Fibroblast of lung (primary cell): ENCODE measurements at regions not wholly inside any gene's neighbourhood (a gene's known extent, or its start where the extent isn't known, plus 50 kb on each side); places are given as distances from the start of the nearest gene placed in this dataset.

ENCODE experiments used
- DNase-seq, 2 donors: peaks; one replicate each; pipeline versions ENCODE4 v3.0.0 to v3.0.0-alpha.2; 2010; ENCODE audit warnings: low read depth in 2 of 2
- H2AFZ ChIP-seq: 2 replicates; pipeline ENCODE4 v1.5.1; 2012; ENCODE audit warnings: low read length, control low read depth, inconsistent platforms
- H3K27ac ChIP-seq: 2 replicates; pipeline ENCODE4 v1.5.1; 2011; ENCODE audit warnings: low read length, control low read depth; ENCODE audit not compliant: insufficient read depth
- H3K27me3 ChIP-seq: 2 replicates; pipeline ENCODE4 v1.5.1; 2011; ENCODE audit warnings: mild to moderate bottlenecking, low read length; ENCODE audit not compliant: control insufficient read depth, insufficient read depth
- H3K36me3 ChIP-seq: 2 replicates; pipeline ENCODE4 v1.5.1; 2011; ENCODE audit warnings: low read length; ENCODE audit not compliant: control insufficient read depth, insufficient read depth
- H3K4me1 ChIP-seq: 2 replicates; pipeline ENCODE4 v1.5.1; 2011; ENCODE audit warnings: low read length; ENCODE audit not compliant: control insufficient read depth, insufficient read depth; ENCODE audit errors: extremely low read depth
- H3K4me2 ChIP-seq: 2 replicates; pipeline ENCODE4 v1.5.1; 2011; ENCODE audit warnings: low read length, control low read depth; ENCODE audit not compliant: insufficient read depth; ENCODE audit errors: extremely low read depth
- H3K4me3 ChIP-seq, 4 experiments: fragments of 200-600 bp in 1 of 4; sonication (generic) in 1 of 4; replicated peaks in 1 of 4; 2 replicates each; pipeline ENCODE4 v1.5.1; 2011 to 2016; ENCODE audit warnings: low read length in 4 of 4, low read depth in 3 of 4, mild to moderate bottlenecking in 3 of 4, control low read depth in 2 of 4, inconsistent platforms in 1 of 4, mixed read lengths in 1 of 4; ENCODE audit not compliant: insufficient read depth in 1 of 4; ENCODE audit errors: control extremely low read depth in 1 of 4
- H3K79me2 ChIP-seq: 2 replicates; pipeline ENCODE4 v1.5.1; 2012; ENCODE audit warnings: mild to moderate bottlenecking, low read length, inconsistent platforms; ENCODE audit not compliant: control insufficient read depth, insufficient read depth
- H3K9ac ChIP-seq: 2 replicates; pipeline ENCODE4 v1.5.1; 2011; ENCODE audit warnings: mild to moderate bottlenecking, low read length, control low read depth; ENCODE audit not compliant: insufficient read depth
- H3K9me3 ChIP-seq: 2 replicates; pipeline ENCODE4 v1.5.1; 2012; ENCODE audit warnings: low read depth, low read length; ENCODE audit not compliant: control insufficient read depth, insufficient read depth
- H4K20me1 ChIP-seq: 2 replicates; pipeline ENCODE4 v1.5.1; 2011; ENCODE audit warnings: low read length; ENCODE audit not compliant: control insufficient read depth, insufficient read depth; ENCODE audit errors: extremely low read depth
- EZH2 ChIP-seq: IDR thresholded peaks from 2 replicates; pipeline ENCODE4 v1.5.1; 2012; ENCODE audit warnings: low read length, control low read depth, mild to moderate bottlenecking; ENCODE audit errors: missing control alignments
- TF ChIP-seq, protein P1 (sequence below), 2 donors: IDR thresholded peaks in 1 of 2; conservative IDR thresholded peaks in 1 of 2; 1 replicate in 1 of 2; 2 replicates in 1 of 2; pipeline ENCODE4 v1.5.1; 2011 to 2012; ENCODE audit warnings: low read length in 2 of 2, control low read depth in 1 of 2, inconsistent platforms in 1 of 2, low read depth in 1 of 2, mild to moderate bottlenecking in 1 of 2

DNA sequence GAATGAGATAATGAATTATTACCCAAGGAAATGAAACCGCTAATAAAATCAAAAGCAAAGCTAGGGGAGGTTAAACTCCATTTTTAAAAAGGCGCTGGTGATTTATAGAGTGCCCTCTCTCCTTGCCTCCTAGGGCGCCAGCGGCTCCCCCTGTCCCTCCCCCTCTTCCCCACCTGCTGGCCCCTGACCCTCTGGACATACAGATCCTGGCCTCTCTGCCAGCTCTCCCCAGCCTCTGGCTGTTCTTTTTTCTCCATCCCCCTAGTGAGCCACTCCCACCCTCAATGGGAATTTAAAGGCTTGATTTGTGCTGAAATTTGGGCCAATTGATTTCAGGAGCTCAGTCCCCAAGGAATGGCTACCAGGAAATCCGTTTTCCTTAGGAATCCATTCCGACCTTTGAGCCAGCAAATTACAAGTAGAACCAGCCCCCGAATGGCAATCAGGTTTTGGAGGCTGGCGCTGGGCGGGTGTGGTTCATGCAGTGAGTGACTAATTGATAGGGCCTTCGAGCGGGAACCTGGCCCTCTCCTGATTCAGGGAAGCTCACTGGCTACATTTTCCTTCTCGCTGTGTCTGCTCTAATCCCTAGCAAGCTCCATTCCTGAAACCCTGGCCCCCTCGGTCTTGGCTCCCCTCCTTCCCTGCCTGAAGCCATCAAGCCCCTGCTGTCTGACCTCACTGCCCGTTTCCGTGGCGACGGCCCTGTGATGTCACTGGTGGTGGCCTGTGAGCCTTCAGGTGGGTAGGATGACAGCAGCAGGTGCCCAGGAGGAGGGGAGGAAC is 141.9 kb upstream of the SDK2 start:
- no peak for TF ChIP-seq EZH2
- TF ChIP-seq, protein P1, sequence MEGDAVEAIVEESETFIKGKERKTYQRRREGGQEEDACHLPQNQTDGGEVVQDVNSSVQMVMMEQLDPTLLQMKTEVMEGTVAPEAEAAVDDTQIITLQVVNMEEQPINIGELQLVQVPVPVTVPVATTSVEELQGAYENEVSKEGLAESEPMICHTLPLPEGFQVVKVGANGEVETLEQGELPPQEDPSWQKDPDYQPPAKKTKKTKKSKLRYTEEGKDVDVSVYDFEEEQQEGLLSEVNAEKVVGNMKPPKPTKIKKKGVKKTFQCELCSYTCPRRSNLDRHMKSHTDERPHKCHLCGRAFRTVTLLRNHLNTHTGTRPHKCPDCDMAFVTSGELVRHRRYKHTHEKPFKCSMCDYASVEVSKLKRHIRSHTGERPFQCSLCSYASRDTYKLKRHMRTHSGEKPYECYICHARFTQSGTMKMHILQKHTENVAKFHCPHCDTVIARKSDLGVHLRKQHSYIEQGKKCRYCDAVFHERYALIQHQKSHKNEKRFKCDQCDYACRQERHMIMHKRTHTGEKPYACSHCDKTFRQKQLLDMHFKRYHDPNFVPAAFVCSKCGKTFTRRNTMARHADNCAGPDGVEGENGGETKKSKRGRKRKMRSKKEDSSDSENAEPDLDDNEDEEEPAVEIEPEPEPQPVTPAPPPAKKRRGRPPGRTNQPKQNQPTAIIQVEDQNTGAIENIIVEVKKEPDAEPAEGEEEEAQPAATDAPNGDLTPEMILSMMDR (conservative IDR thresholded peaks at IDR 0.05 in 1 of 2, IDR thresholded peaks at IDR 0.05 in 1 of 2; ENCODE audit: low read depth in 1 of 2, low read length in 2 of 2): no peak
- H3K4me2 ChIP-seq: no peak overlapping the region
- no peaks in the 10 kb centered on the region for H4K20me1 ChIP-seq
- no peaks in the 10 kb centered on the region for H3K36me3 ChIP-seq
- DNase-seq: peak in 1 of 2 donors; percentile 11
- no peak overlapping the region for H3K9ac ChIP-seq
- no peaks in the 10 kb centered on the region for H3K9me3 ChIP-seq
- H3K4me3 ChIP-seq: no peak overlapping the region
- H3K27ac ChIP-seq: no peak overlapping the region
- no peaks in the 10 kb centered on the region for H3K4me1 ChIP-seq
- no peaks in the 10 kb centered on the region for H3K79me2 ChIP-seq
- H3K27me3 ChIP-seq: no peaks in the 10 kb centered on the region
- H2AFZ ChIP-seq: no peak overlapping the region

DNA sequence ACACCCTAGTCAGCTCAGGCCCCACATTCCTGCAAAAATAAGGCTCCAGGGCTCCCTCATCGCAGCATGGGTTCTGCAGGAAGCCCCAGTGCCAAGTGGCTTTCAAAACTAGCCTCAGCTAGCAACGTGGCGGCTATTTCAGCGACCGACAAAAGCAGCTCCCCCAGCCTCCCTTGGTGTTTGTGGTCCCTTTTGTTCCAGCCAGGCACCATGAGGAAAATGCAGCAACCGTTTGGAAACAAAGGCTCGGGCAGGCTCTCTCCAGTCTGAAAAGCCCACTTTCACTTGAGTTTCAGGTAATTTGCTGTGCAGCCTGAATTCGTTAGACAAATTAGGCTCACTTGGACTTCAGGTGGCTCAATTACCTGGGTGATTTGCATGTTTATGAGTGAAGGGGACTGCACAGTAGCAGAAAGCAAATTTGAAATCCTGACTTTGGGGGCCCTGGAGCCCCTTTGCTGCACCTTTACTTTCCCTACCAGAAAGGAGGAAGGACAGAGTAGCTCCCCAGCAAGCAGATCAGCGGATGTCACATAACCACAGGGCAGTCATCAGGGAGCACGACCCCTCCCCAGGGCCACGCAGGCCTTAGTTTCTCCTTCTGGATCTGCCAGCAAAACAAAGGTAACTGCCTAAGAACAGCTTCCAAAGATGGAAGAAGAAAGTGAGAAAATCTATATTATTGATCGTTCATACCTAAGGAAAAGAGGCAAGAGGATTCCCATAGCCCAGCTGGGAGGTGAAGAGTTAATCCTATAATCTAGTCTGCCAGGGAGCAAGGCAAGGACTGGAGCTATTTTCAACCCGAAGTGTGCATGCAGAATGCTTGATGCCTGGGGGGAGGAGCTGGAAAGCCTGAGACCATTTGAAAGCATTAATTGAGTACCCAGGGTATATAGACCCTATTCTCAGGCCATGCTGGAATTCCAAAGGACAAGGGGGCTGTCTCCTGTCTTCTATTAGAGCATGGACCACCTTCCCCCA is 143.1 kb upstream of the SDK2 start:
- H3K4me3 ChIP-seq: no peak overlapping the region
- H4K20me1 ChIP-seq: no peaks in the 10 kb centered on the region
- no peaks in the 10 kb centered on the region for H3K9me3 ChIP-seq
- H3K79me2 ChIP-seq: no peaks in the 10 kb centered on the region
- H3K27ac ChIP-seq: no peak overlapping the region
- no peak overlapping the region for H3K9ac ChIP-seq
- TF ChIP-seq, protein P1 (conservative IDR thresholded peaks at IDR 0.05 in 1 of 2, IDR thresholded peaks at IDR 0.05 in 1 of 2; ENCODE audit: low read depth in 1 of 2, low read length in 2 of 2): no peak
- TF ChIP-seq EZH2: no peak
- DNase-seq: no peak
- no peaks in the 10 kb centered on the region for H3K4me1 ChIP-seq
- H3K36me3 ChIP-seq: no peaks in the 10 kb centered on the region
- no peaks in the 10 kb centered on the region for H3K27me3 ChIP-seq
- no peak overlapping the region for H3K4me2 ChIP-seq
- H2AFZ ChIP-seq: no peak overlapping the region

DNA sequence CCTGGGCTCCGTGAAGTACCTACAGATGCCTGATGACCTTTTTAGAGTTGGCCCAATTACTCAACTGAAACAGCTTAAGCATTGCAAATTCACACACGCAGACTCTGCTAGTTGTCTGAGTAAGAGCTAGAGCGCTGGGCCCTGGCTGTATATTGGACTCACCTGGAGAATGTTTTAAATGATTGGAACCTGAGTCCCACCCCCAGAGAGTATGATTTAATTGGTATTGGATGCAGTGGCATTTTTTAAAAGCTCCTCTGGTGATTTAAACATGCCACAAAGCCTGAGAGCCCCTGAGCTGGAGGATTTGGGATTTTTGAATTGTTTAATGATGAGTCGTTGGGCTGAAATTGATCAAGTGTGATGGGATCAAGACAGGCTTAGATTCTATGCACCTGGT is 143.9 kb upstream of the SDK2 start:
- H3K27me3 ChIP-seq: no peaks in the 10 kb centered on the region
- no peak overlapping the region for H3K4me2 ChIP-seq
- H3K79me2 ChIP-seq: no peaks in the 10 kb centered on the region
- H4K20me1 ChIP-seq: no peaks in the 10 kb centered on the region
- no peak overlapping the region for H3K9ac ChIP-seq
- H3K4me1 ChIP-seq: no peaks in the 10 kb centered on the region
- no peak overlapping the region for H3K4me3 ChIP-seq
- H3K27ac ChIP-seq: no peak overlapping the region
- no peak for TF ChIP-seq EZH2
- no peaks in the 10 kb centered on the region for H3K36me3 ChIP-seq
- H3K9me3 ChIP-seq: no peaks in the 10 kb centered on the region
- no peak for DNase-seq
- no peak overlapping the region for H2AFZ ChIP-seq
